H1 (cell line): ENCODE measurements at regions not wholly inside any gene's neighbourhood (a gene's known extent, or its start where the extent isn't known, plus 50 kb on each side); places are given as distances from the start of the nearest gene placed in this dataset.

ENCODE experiments used
- ATF2 ChIP-seq: IDR thresholded peaks from 2 replicates; pipeline ENCODE4 v1.6.1; 2012; ENCODE audit warnings: low read length, inconsistent platforms

GRCh38 chr5:54696346-54696745 lies 178.8 kb downstream of the SNX18 start (continued):
- no peak for TF ChIP-seq ATF2
